IPS DF 6.9 (cell line): ENCODE measurements at regions not wholly inside any gene's neighbourhood (a gene's known extent, or its start where the extent isn't known, plus 50 kb on each side); places are given as distances from the start of the nearest gene placed in this dataset.
"Not testable (repeated sequence)": the region's sequence is repeated elsewhere in the genome, so short reads cannot be mapped to it uniquely, and the experiment has no call there.

ENCODE experiments used
- DNase-seq: peaks from one replicate; pipeline ENCODE4 v3.0.0-alpha.2; 2013; ENCODE audit warnings: low read depth, low spot score
- H3K27ac ChIP-seq: one replicate; pipeline ENCODE4 v1.5.1; 2013; ENCODE audit warnings: low read length, control low read depth
- H3K27me3 ChIP-seq: 2 replicates; pipeline ENCODE4 v1.6.1; 2013; ENCODE audit warnings: mild to moderate bottlenecking, low read length; ENCODE audit not compliant: control insufficient read depth, insufficient read depth
- H3K36me3 ChIP-seq: 2 replicates; pipeline ENCODE4 v1.6.1; 2013; ENCODE audit warnings: low read length; ENCODE audit not compliant: control insufficient read depth, insufficient read depth
- H3K4me1 ChIP-seq: 2 replicates; pipeline ENCODE4 v1.6.1; 2013; ENCODE audit warnings: low read length; ENCODE audit not compliant: control insufficient read depth, insufficient read depth
- H3K4me3 ChIP-seq: 2 replicates; pipeline ENCODE4 v1.5.1; 2013; ENCODE audit warnings: mild to moderate bottlenecking, low read length
- H3K9me3 ChIP-seq: 2 replicates; pipeline ENCODE4 v1.6.1; 2013; ENCODE audit warnings: low read length, inconsistent platforms; ENCODE audit not compliant: control insufficient read depth, insufficient read depth
- WGBS: extraction: QIAGEN DNeasy Blood & Tissue Kit; methylation state at CpG from one replicate; pipeline ENCODE4 v1.1.7; 2013; ENCODE audit warnings: mixed read lengths, missing lambda C conversion rate; ENCODE audit not compliant: insufficient read length, insufficient coverage; 5-methylcytosine and 5-hydroxymethylcytosine counted together

- no peaks in the 10 kb centered on the region for H3K4me1 ChIP-seq
- DNase-seq = no peak
- WGBS = no CpG with 5 or more reads among the region's 3 CpGs
These were observed 153.2 kb upstream of the ADCY1 start for GRCh38 chr7:45420843-45421495.

DNA sequence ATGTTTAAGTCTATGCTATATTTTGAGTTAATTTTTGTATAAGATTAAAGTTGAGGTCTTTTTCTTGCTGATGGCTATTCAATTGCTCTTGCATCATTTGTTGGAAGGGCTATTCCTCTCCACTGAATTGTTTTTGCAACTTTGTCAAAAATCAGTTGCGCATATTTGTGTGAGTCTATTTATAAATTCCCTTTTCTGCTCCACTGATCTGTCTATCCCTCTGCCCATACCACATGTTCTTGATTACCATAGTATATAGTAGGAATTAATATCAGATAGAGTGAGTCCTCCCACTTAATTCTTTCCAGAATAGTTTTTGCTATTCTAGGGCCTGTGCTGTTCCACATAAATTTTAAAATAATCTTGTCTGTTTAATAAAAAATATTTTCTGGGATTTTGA lies 152.4 kb upstream of the ADCY1 start:
- H3K27ac ChIP-seq = no peak overlapping the region
- WGBS = no CpG with 5 or more reads among the region's 1 CpG
- no peaks in the 10 kb centered on the region for H3K27me3 ChIP-seq
- no peak overlapping the region for H3K4me3 ChIP-seq
- DNase-seq = no peak
- no peaks in the 10 kb centered on the region for H3K4me1 ChIP-seq
- no peaks in the 10 kb centered on the region for H3K36me3 ChIP-seq
- H3K9me3 ChIP-seq = no peaks in the 10 kb centered on the region

More at GRCh38 chr7:45420843-45421495, 153.2 kb upstream of the ADCY1 start:
- Histone ChIP-seq H3K27me3 (no peaks in the 10 kb centered on the region), H3K9me3 (no peaks in the 10 kb centered on the region), H3K4me3 (no peak overlapping the region), H3K27ac (no peak overlapping the region), H3K36me3 (no peaks in the 10 kb centered on the region)

DNA sequence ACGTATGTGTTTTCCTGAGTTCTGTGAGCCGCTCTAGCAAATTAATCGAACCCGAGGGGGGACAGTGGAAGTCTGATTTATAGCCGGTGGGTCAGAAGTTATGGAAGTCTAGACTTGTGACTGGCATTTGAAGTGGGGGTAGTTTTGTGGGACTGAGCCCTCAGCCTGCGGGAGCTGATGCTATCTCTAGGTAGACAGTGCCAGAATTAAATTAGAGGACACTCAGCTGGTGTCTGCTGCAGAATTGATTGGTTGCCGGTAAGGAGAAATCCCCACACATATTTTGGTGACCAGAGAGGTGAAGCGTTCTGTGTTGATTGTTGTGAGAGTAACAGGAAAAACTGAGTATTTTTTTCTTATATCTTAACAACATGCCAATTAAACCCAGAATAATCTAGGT lies 143.8 kb upstream of the ADCY1 start:
- H3K4me3 ChIP-seq = no peak overlapping the region
- no peak for DNase-seq
- H3K9me3 ChIP-seq = no peaks in the 10 kb centered on the region
- no peaks in the 10 kb centered on the region for H3K4me1 ChIP-seq
- no peaks in the 10 kb centered on the region for H3K27me3 ChIP-seq
- no peaks in the 10 kb centered on the region for H3K36me3 ChIP-seq
- WGBS = no CpG with 5 or more reads among the region's 8 CpGs
- no peak overlapping the region for H3K27ac ChIP-seq

DNA sequence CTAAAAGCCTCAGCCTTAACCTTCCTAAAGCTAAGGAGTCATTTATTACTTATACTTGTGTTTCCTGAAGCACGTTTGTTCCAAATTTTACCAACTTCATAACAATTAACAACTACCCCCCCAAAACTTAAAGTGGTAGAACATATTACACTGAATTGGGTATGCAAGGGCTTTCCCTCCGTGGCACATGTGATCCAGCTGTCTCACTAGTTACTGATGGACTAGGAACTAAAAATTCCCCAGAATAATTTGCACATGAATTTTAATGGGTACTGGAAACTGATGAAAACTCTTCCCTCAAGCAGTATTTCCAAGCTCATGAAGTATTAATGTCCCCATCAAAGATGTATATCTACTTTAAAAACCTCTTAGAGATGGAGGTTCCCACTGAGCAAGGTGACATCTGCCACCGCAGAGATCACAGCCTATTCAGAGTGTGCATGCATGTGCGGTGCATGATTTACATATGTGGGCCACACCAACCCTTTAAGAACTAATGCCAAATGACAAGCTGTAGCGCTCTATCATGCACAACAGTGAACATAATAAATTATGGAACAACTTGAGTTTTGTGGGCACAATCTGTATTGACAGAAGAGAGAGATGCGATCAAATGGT lies 139.9 kb upstream of the ADCY1 start:
- Histone ChIP-seq H3K4me3 (no peak overlapping the region), H3K27ac (no peak overlapping the region), H3K27me3 (no peaks in the 10 kb centered on the region), H3K36me3 (no peaks in the 10 kb centered on the region), H3K4me1 (no peaks in the 10 kb centered on the region), H3K9me3 (no peaks in the 10 kb centered on the region)
- no peak for DNase-seq
- 100% methylated on average over 1 of the region's 6 CpGs for WGBS

- no CpG with 5 or more reads among the region's 3 CpGs for WGBS
- Histone ChIP-seq H3K4me3 (no peak overlapping the region), H3K4me1 (no peaks in the 10 kb centered on the region), H3K9me3 (no peaks in the 10 kb centered on the region), H3K36me3 (no peaks in the 10 kb centered on the region), H3K27me3 (no peaks in the 10 kb centered on the region), H3K27ac (no peak overlapping the region)
- DNase-seq = no peak
These were observed 139.0 kb upstream of the ADCY1 start for GRCh38 chr7:45435131-45435530.

GRCh38 chr7:45435846-45436245 lies 138.3 kb upstream of the ADCY1 start:
- Histone ChIP-seq H3K27me3 (no peaks in the 10 kb centered on the region), H3K4me3 (no peak overlapping the region), H3K36me3 (no peaks in the 10 kb centered on the region), H3K27ac (no peak overlapping the region), H3K4me1 (no peaks in the 10 kb centered on the region), H3K9me3 (no peaks in the 10 kb centered on the region)
- DNase-seq = no peak
- no CpG with 5 or more reads among the region's 1 CpG for WGBS

DNA sequence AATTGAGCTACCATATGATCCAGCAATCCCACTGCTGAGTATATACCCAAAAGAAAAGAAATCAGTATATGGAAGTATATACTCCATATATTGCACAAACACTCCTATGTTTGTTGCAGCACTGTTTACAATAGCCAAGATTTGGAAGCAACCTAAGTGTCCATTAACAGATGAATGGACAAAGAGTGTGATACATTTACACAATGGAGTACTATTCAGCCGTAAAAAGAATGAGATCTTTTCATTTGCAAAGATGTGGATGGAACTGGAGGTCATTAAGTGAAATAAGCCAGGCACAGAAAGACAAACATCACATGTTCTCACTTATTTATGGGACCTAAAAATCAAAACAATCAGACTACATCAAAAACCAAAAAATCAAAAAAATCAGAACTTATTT lies 133.4 kb upstream of the ADCY1 start:
- not testable (repeated sequence) for H3K36me3 ChIP-seq, H3K27ac ChIP-seq, H3K4me3 ChIP-seq, H3K27me3 ChIP-seq, DNase-seq, H3K9me3 ChIP-seq, H3K4me1 ChIP-seq
- no CpG with 5 or more reads among the region's 1 CpG for WGBS

GRCh38 chr7:45443263-45443662 lies 130.9 kb upstream of the ADCY1 start:
- no CpG with 5 or more reads among the region's 1 CpG for WGBS
- no peak overlapping the region for H3K27ac ChIP-seq

GRCh38 chr7:45446195-45446944 lies 127.8 kb upstream of the ADCY1 start:
- no peaks in the 10 kb centered on the region for H3K27me3 ChIP-seq
- H3K4me1 ChIP-seq = no peaks in the 10 kb centered on the region
- no CpG with 5 or more reads among the region's 2 CpGs for WGBS
- no peak overlapping the region for H3K27ac ChIP-seq
- no peaks in the 10 kb centered on the region for H3K9me3 ChIP-seq
- no peaks in the 10 kb centered on the region for H3K36me3 ChIP-seq
- no peak overlapping the region for H3K4me3 ChIP-seq
- DNase-seq = no peak

More at GRCh38 chr7:45443263-45443662, 130.9 kb upstream of the ADCY1 start:
- Histone ChIP-seq H3K27me3 (no peaks in the 10 kb centered on the region), H3K36me3 (no peaks in the 10 kb centered on the region), H3K4me1 (no peaks in the 10 kb centered on the region), H3K9me3 (no peaks in the 10 kb centered on the region), H3K4me3 (no peak overlapping the region)
- no peak for DNase-seq

DNA sequence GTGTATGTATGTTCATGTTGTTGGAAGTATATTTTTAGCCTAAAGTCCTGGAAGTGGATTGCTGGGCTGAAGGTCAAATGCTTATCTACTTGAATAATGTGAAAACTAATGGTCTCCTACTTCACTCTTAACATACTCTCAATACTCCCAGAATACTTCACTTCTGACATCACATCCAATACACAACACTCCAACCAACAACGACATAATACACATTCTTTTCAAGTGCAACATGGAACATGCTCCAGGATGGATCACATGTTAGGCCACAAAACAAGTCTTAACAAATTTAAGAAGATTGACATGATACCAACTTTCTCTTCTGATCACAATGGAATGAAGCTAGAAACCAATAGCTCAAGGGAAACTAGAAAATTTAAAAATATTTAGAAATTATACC lies 126.9 kb upstream of the ADCY1 start:
- WGBS = 100% methylated on average over 1 of the region's 1 CpG
- H3K4me1 ChIP-seq = no peaks in the 10 kb centered on the region
- DNase-seq = no peak

More for the DNA sequence above, 126.9 kb upstream of the ADCY1 start:
- no peaks in the 10 kb centered on the region for H3K36me3 ChIP-seq
- no peak overlapping the region for H3K27ac ChIP-seq
- no peaks in the 10 kb centered on the region for H3K27me3 ChIP-seq
- H3K4me3 ChIP-seq = no peak overlapping the region
- H3K9me3 ChIP-seq = no peaks in the 10 kb centered on the region
